PC-3 (cell line): ENCODE measurements at regions not wholly inside any gene's neighbourhood (a gene's known extent, or its start where the extent isn't known, plus 50 kb on each side); places are given as distances from the start of the nearest gene placed in this dataset.

Source experiments
- ATAC-seq: fragments of 200-7000 bp; cut with Tn5 transposase; 2 replicates; pipeline ENCODE4 v1.9.1; 2020; ENCODE audit warnings: mild to moderate bottlenecking, moderate library complexity
- BruUV-seq: library from RNA; stranded (reverse); fragments of 400-500 nt; replicated peaks from 2 replicates; lab custom pipeline; 2021; lab: Mats Ljungman, UMichigan
- CTCF ChIA-PET: fragments of 300-600 bp; sonication (Branson Sonifier 250); formaldehyde crosslinking; loops from one replicate; lab custom pipeline; 2022; ENCODE audit warnings: antibody characterized with exemption; lab: Charles Lee
- POLR2A ChIA-PET: fragments of 300-600 bp; sonication (Branson Sonifier 250); formaldehyde crosslinking; loops from one replicate; lab custom pipeline; 2022; ENCODE audit warnings: antibody characterized with exemption; ENCODE audit not compliant: unreplicated experiment; lab: Charles Lee
- DNase-seq: peaks from one replicate; pipeline ENCODE4 v3.0.0-alpha.2; 2015
- H2AFZ ChIP-seq: fragments of 300-600 bp; sonication (generic); 2 replicates; pipeline ENCODE4 v1.6.0; 2016; ENCODE audit warnings: antibody characterized with exemption, low read length
- H3F3A ChIP-seq: fragments of 300-600 bp; sonication (generic); one replicate; pipeline ENCODE4 v1.6.0; 2017; ENCODE audit warnings: antibody characterized with exemption, low read length, control low read depth, mild to moderate bottlenecking; ENCODE audit not compliant: unreplicated experiment
- H3K27ac ChIP-seq: fragments of 300-600 bp; sonication (generic); 2 replicates; pipeline ENCODE4 v1.5.1; 2016; ENCODE audit warnings: mild to moderate bottlenecking, low read length
- H3K27me3 ChIP-seq: fragments of 300-600 bp; sonication (generic); 2 replicates; pipeline ENCODE4 v1.6.1; 2016; ENCODE audit warnings: low read length, mixed read lengths
- H3K36me3 ChIP-seq: fragments of 300-600 bp; sonication (generic); 2 replicates; pipeline ENCODE4 v1.6.1; 2016; ENCODE audit warnings: low read depth, mixed run types, low read length, mixed read lengths
- H3K4me1 ChIP-seq: fragments of 300-600 bp; sonication (generic); 2 replicates; pipeline ENCODE4 v1.5.1; 2016; ENCODE audit warnings: low read length; ENCODE audit not compliant: insufficient read depth
- H3K4me2 ChIP-seq: fragments of 300-600 bp; sonication (generic); 2 replicates; pipeline ENCODE4 v1.6.0; 2016; ENCODE audit warnings: low read length
- H3K4me3 ChIP-seq: fragments of 300-600 bp; sonication (generic); 2 replicates; pipeline ENCODE4 v1.5.1; 2016; ENCODE audit warnings: mild to moderate bottlenecking, low read length, mixed read lengths
- H3K79me2 ChIP-seq: fragments of 300-600 bp; sonication (generic); 2 replicates; pipeline ENCODE4 v1.6.1; 2017; ENCODE audit warnings: low read length, mixed read lengths
- H3K9ac ChIP-seq: fragments of 300-600 bp; sonication (generic); 2 replicates; pipeline ENCODE4 v1.6.0; 2016; ENCODE audit warnings: mild to moderate bottlenecking, low read length
- H3K9me2 ChIP-seq: fragments of 300-600 bp; sonication (generic); replicated peaks from 2 replicates; pipeline ENCODE4 v1.6.1; 2016; ENCODE audit warnings: mixed run types, low read length, mixed read lengths
- H3K9me3 ChIP-seq: fragments of 300-600 bp; sonication (generic); 2 replicates; pipeline ENCODE4 v1.6.1; 2016; ENCODE audit warnings: low read length, mixed read lengths
- H4K20me1 ChIP-seq: fragments of 300-600 bp; sonication (generic); 2 replicates; pipeline ENCODE4 v1.6.1; 2016; ENCODE audit warnings: low read length, mixed read lengths
- CTCF ChIP-seq: fragments of 300-600 bp; sonication (generic); conservative IDR thresholded peaks from 2 replicates; pipeline ENCODE4 v1.5.1; 2017; ENCODE audit warnings: antibody characterized with exemption, low read depth, mild to moderate bottlenecking, low read length
- EZH2 ChIP-seq: fragments of 300-600 bp; sonication (generic); IDR thresholded peaks from one replicate; pipeline ENCODE4 v1.6.1; 2017; ENCODE audit warnings: antibody characterized with exemption, mild to moderate bottlenecking, low read length; ENCODE audit not compliant: unreplicated experiment
- EZH2phosphoT487 ChIP-seq: fragments of 300-600 bp; sonication (generic); IDR thresholded peaks from 2 replicates; pipeline ENCODE4 v1.6.1; 2018; ENCODE audit warnings: mild to moderate bottlenecking, antibody characterized with exemption, low read length, borderline replicate concordance
- intact Hi-C: fragments of 100-400 bp; cut with micrococcal nuclease; formaldehyde crosslinking; loops from 2 replicates; pipeline ENCODE4 v1.9.0; 2023

- TF ChIP-seq EZH2 = no peak
- TF ChIP-seq EZH2phosphoT487 = no peak
- no peak for TF ChIP-seq CTCF
- ATAC-seq = no peak
- H3K9ac ChIP-seq = no peak overlapping the region
- no peak overlapping the region for H3K4me2 ChIP-seq
- no peaks in the 10 kb centered on the region for H3K4me1 ChIP-seq
- ChIA-PET CTCF (no interaction called here), POLR2A (interaction anchor here (0.6 to 0.7 kb wide), 2 partner anchors 124 to 136 kb away, joined by 3 to 4 read pairs; no protein-coding TSS in a partner anchor)
- no TSS peak for BruUV-seq
- H3K27ac ChIP-seq = no peak overlapping the region
- no peaks in the 10 kb centered on the region for H3F3A ChIP-seq
- H3K9me2 ChIP-seq = no peaks in the 10 kb centered on the region
- no peaks in the 10 kb centered on the region for H3K79me2 ChIP-seq
- H2AFZ ChIP-seq = no peak overlapping the region
- H3K4me3 ChIP-seq = no peak overlapping the region
- H3K27me3 ChIP-seq = no peaks in the 10 kb centered on the region
- no peak for DNase-seq
- H3K9me3 ChIP-seq = no peaks in the 10 kb centered on the region
- H4K20me1 ChIP-seq = no peaks in the 10 kb centered on the region
- H3K36me3 ChIP-seq = no peaks in the 10 kb centered on the region
- intact Hi-C loops = no loop called here
Observed at GRCh38 chr1:218226005-218226404, 59.1 kb upstream of the RRP15 start.
